Heart right ventricle (tissue), 16 donors: ENCODE measurements at regions not wholly inside any gene's neighbourhood (a gene's known extent, or its start where the extent isn't known, plus 50 kb on each side); places are given as distances from the start of the nearest gene placed in this dataset.
A peak's percentile ranks its signal among the peaks of the same experiment; 100 is the strongest.

Source experiments
- ATAC-seq, 8 donors: fragments of 200-7000 bp; cut with Tn5 transposase; one replicate each; pipeline ENCODE4 v1.9.1; 2020; ENCODE audit warnings: mild to moderate bottlenecking in 8 of 8, moderate library complexity in 8 of 8, moderate number of reproducible peaks in 1 of 8
- DNase-seq, 2 donors: peaks; one replicate each; pipeline ENCODE4 v3.0.0-alpha.2; 2020
- H3K27ac ChIP-seq, 10 donors: fragments of 200-600 bp; sonication (generic) in 2 of 10; one replicate each; pipeline versions ENCODE4 v1.5.0 to v1.8.0; 2020 to 2022; ENCODE audit warnings: mild to moderate bottlenecking in 3 of 10
- H3K27me3 ChIP-seq, 7 donors: fragments of 200-600 bp; one replicate each; pipeline ENCODE4 v1.8.0; 2021 to 2022; ENCODE audit warnings: mild to moderate bottlenecking in 2 of 7
- H3K36me3 ChIP-seq, 9 donors: fragments of 200-600 bp; sonication (generic) in 1 of 9; one replicate each; pipeline versions ENCODE4 v1.5.0 to v1.8.0; 2020 to 2022; ENCODE audit warnings: mild to moderate bottlenecking in 2 of 9
- H3K4me1 ChIP-seq, 9 donors: fragments of 200-600 bp; sonication (generic) in 1 of 9; one replicate each; pipeline versions ENCODE4 v1.5.0 to v1.8.0; 2020 to 2022; ENCODE audit warnings: mild to moderate bottlenecking in 4 of 9
- H3K4me3 ChIP-seq, 10 donors: fragments of 200-600 bp; sonication (generic) in 2 of 10; one replicate each; pipeline versions ENCODE4 v1.5.0 to v1.8.0; 2020 to 2022; ENCODE audit warnings: mild to moderate bottlenecking in 7 of 10, moderate library complexity in 2 of 10
- H3K9me3 ChIP-seq, 11 donors: fragments of 200-600 bp in 10 of 11; sonication (generic) in 2 of 11; one replicate each; pipeline versions ENCODE4 v1.5.0 to v1.8.0; 2013 to 2022; ENCODE audit warnings: mild to moderate bottlenecking in 2 of 11, control low read depth in 1 of 11, moderate library complexity in 1 of 11
- CTCF ChIP-seq, 9 donors: fragments of 200-600 bp; sonication (generic) in 2 of 9; IDR thresholded peaks; one replicate each; pipeline versions ENCODE4 v1.5.0 to v1.8.0; 2021 to 2022; ENCODE audit warnings: antibody characterized with exemption in 9 of 9, mild to moderate bottlenecking in 5 of 9, moderate library complexity in 1 of 9
- WGBS, 2 donors: extraction: QIAGEN DNeasy Blood & Tissue Kit; methylation state at CpG; one replicate each; pipeline ENCODE4 v1.1.7; 2013; ENCODE audit warnings: inconsistent platforms in 1 of 2; 5-methylcytosine and 5-hydroxymethylcytosine counted together
- intact Hi-C, 10 donors: fragments of 100-400 bp; cut with DNase I; formaldehyde crosslinking; loops; one replicate each; pipeline versions ENCODE4 v1.11.1 to v1.14.2; 2022
- donor health status: Arrhythmogenic right ventricular cardiomyopathy.
- donor health status: ischemic (EF 13 %, LVEDD 7.1; RV severe dilation, severe dysfunction).
- donor health status: healthy with polysubstance abuse.
- donor health status: DM: no; HTN: yes; CAD: no.
- donor health status: DM: no; HTN: no; CAD: no.
- donor health status: ischemic (EF 25% LVEDD 6.9; RV normal size, moderate dysfunction).
- donor health status: ischemic (EF 25% LVEDD 5.7; RV mildly dilated, moderate dysfunction).
- donor health status: healthy.
- donor health status: DM: yes; HTN: yes; CAD: no.
- donor health status: Ischemic cardiomyopathy.
- donor health status: ischemic (EF 35%, LVEDD 5.7; RV mildly dilated, moderate dysfunction).
- donor health status: nonischemic (EF 11% LVEDD 7.7; RV severe dilation, severe dysfunction).
- donor health status: DM: yes; HTN: yes; CAD: no.
- donor health status: PGD.
- donor health status: ischemic (EF 29% LVEDD 5.4; RV normal size, mild dysfunction).
- donor health status: nonischemic (EF 23%, LVEDD 6.1; RV moderate dilation, normal function).

GRCh38 chr3:153028381-153028780 lies 133.6 kb upstream of the RAP2B start:
- Histone ChIP-seq H3K27ac (peak overlapping the region in 1 of 10 donors; percentile 18), H3K9me3 (no peaks in the 10 kb centered on the region), H3K4me1 (peaks cover 0 to 19% (median 10%) of the 10 kb centered on the region in 9 donors), H3K27me3 (peaks cover 0 to 5% (median 0%) of the 10 kb centered on the region in 7 donors), H3K36me3 (no peaks in the 10 kb centered on the region), H3K4me3 (no peak overlapping the region)
- intact Hi-C loops: loop anchor here in 5 of 10 donors (5.0 to 10.0 kb wide), 4 partner anchors 569 to 1226 kb away; no protein-coding TSS in a partner anchor
- DNase-seq (no peak), ATAC-seq (peak in 4 of 8 donors; percentile 27 to 74 (median 46))
- TF ChIP-seq CTCF (IDR thresholded peaks at IDR 0.05): no peak
- 33 to 41% methylated on average over 6 of the region's 6 CpGs for WGBS, 2 donors

GRCh38 chr3:153029350-153029749 lies 132.7 kb upstream of the RAP2B start:
- DNase-seq: no peak
- ATAC-seq: peak in 1 of 8 donors; percentile 41
- no peaks in the 10 kb centered on the region for H3K36me3 ChIP-seq
- TF ChIP-seq CTCF (IDR thresholded peaks at IDR 0.05): no peak
- H3K27me3 ChIP-seq: peaks cover 0 to 5% (median 0%) of the 10 kb centered on the region in 7 donors
- H3K4me1 ChIP-seq: peaks cover 0 to 19% (median 10%) of the 10 kb centered on the region in 9 donors
- H3K27ac ChIP-seq: no peak overlapping the region
- intact Hi-C loops: loop anchor here in 5 of 10 donors (5.0 to 10.0 kb wide), 4 partner anchors 568 to 1225 kb away; no protein-coding TSS in a partner anchor
- H3K9me3 ChIP-seq: no peaks in the 10 kb centered on the region
- no peak overlapping the region for H3K4me3 ChIP-seq
- 27 to 49% methylated on average over 6 of the region's 6 CpGs for WGBS, 2 donors

- no peaks in the 10 kb centered on the region for H3K9me3 ChIP-seq
- DNase-seq (no peak), ATAC-seq (no peak)
- H3K4me3 ChIP-seq: no peak overlapping the region
- peaks cover 0 to 5% (median 0%) of the 10 kb centered on the region in 7 donors for H3K27me3 ChIP-seq
- peaks cover 0 to 19% (median 10%) of the 10 kb centered on the region in 9 donors for H3K4me1 ChIP-seq
- no peak overlapping the region for H3K27ac ChIP-seq
- TF ChIP-seq CTCF (IDR thresholded peaks at IDR 0.05): no peak
- H3K36me3 ChIP-seq: no peaks in the 10 kb centered on the region
- intact Hi-C loops: loop anchor here in 1 of 10 donors (10.0 kb wide), 1 partner anchor 262 kb away; no protein-coding TSS in a partner anchor
- 67 to 77% methylated on average over 1 of the region's 1 CpG for WGBS, 2 donors
These were observed 129.1 kb upstream of the RAP2B start for GRCh38 chr3:153032891-153033290.

- Histone ChIP-seq H3K9me3 (no peaks in the 10 kb centered on the region), H3K36me3 (no peaks in the 10 kb centered on the region), H3K4me1 (peaks cover 0 to 7% (median 0%) of the 10 kb centered on the region in 9 donors), H3K27me3 (no peaks in the 10 kb centered on the region), H3K27ac (no peak overlapping the region), H3K4me3 (no peak overlapping the region)
- ATAC-seq: no peak
- intact Hi-C loops: loop anchor here in 2 of 10 donors (5.0 to 10.0 kb wide), 2 partner anchors 125 to 258 kb away; partner anchors contain the start of gene RAP2B (in 1 of the 2)
- 91% methylated on average over 2 of the region's 2 CpGs for WGBS, 2 donors
- no peak for DNase-seq
- no peak for TF ChIP-seq CTCF (IDR thresholded peaks at IDR 0.05)
These were observed 125.2 kb upstream of the RAP2B start for GRCh38 chr3:153036846-153037245.
